HFFc6 (cell line): ENCODE measurements at regions not wholly inside any gene's neighbourhood (a gene's known extent, or its start where the extent isn't known, plus 50 kb on each side); places are given as distances from the start of the nearest gene placed in this dataset.

Experiments
- DNase-seq: peaks from one replicate; pipeline ENCODE4 v3.0.0-alpha.2; 2018
- H3K27ac Mint-ChIP-seq: 2 replicates; pipeline ENCODE4 v1.8.0; 2020; ENCODE audit warnings: mild to moderate bottlenecking, mixed read lengths
- H3K27me3 Mint-ChIP-seq: 2 replicates; pipeline ENCODE4 v1.8.0; 2021; ENCODE audit warnings: mild to moderate bottlenecking, moderate library complexity, mixed read lengths; ENCODE audit not compliant: insufficient read depth
- H3K36me3 Mint-ChIP-seq: 2 replicates; pipeline ENCODE4 v1.8.0; 2021; ENCODE audit warnings: low read depth, mixed read lengths
- H3K4me1 Mint-ChIP-seq: 2 replicates; pipeline ENCODE4 v1.8.0; 2020; ENCODE audit warnings: low read depth, mixed read lengths
- H3K4me3 Mint-ChIP-seq: 2 replicates; pipeline ENCODE4 v1.8.0; 2020; ENCODE audit warnings: mild to moderate bottlenecking, moderate library complexity, mixed read lengths
- H3K9me3 Mint-ChIP-seq: 2 replicates; pipeline ENCODE4 v1.8.0; 2020; ENCODE audit warnings: mild to moderate bottlenecking, mixed read lengths
- TF ChIP-seq, protein P1 (sequence below): fragments of 200-600 bp; sonication (generic); IDR thresholded peaks from 2 replicates; pipeline ENCODE4 v1.5.0; 2021; ENCODE audit warnings: antibody characterized with exemption, mild to moderate bottlenecking

DNA sequence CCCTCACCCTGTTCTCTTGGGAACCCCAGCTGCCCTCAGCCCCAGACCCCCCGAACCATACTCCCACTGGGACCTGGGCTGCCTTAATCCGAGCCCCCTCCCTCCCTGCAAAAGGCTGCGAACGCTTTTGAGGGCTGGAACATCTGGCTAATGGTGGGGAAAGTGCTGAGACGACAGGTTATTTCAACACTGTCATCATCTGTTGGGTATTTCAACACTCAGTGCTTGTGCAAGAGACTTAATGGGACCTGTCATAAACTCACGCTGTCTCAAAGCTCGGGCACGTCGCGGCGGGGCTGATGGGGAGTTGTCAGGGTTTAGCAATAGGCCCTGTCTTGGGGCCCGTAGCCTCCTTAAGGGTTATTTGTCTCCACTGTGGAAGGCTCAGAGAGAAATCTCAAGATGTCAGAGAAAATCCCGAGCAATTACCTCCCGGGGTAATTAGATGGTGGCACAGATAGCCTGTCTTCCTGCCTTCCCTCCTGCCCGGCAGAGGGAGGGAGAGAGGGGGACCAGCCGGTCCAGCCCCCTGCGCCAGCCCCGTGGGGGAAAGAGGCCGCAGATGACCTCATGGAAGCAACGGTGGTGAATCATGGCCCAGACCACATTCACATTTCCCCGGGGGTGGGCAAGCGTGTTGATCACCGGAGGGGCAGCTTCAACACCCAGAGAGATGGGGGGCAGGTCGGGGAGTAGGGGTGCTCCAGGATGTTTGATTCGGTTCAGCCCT is 88.7 kb upstream of the MYL10 start:
- TF ChIP-seq, protein P1, sequence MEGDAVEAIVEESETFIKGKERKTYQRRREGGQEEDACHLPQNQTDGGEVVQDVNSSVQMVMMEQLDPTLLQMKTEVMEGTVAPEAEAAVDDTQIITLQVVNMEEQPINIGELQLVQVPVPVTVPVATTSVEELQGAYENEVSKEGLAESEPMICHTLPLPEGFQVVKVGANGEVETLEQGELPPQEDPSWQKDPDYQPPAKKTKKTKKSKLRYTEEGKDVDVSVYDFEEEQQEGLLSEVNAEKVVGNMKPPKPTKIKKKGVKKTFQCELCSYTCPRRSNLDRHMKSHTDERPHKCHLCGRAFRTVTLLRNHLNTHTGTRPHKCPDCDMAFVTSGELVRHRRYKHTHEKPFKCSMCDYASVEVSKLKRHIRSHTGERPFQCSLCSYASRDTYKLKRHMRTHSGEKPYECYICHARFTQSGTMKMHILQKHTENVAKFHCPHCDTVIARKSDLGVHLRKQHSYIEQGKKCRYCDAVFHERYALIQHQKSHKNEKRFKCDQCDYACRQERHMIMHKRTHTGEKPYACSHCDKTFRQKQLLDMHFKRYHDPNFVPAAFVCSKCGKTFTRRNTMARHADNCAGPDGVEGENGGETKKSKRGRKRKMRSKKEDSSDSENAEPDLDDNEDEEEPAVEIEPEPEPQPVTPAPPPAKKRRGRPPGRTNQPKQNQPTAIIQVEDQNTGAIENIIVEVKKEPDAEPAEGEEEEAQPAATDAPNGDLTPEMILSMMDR, result peak; percentile 29; the same call in 1 of the 2 replicates
- Mint-ChIP-seq H3K9me3 (no peaks in the 10 kb centered on the region), H3K27ac (peak overlapping the region; percentile 59), H3K27me3 (peaks cover 22% of the 10 kb centered on the region), H3K4me1 (peaks cover 12% of the 10 kb centered on the region), H3K36me3 (peaks cover under 1% of the 10 kb centered on the region; the same call in 1 of the 2 replicates), H3K4me3 (peak overlapping the region; percentile 54)
- DNase-seq, result peak; percentile 77

DNA sequence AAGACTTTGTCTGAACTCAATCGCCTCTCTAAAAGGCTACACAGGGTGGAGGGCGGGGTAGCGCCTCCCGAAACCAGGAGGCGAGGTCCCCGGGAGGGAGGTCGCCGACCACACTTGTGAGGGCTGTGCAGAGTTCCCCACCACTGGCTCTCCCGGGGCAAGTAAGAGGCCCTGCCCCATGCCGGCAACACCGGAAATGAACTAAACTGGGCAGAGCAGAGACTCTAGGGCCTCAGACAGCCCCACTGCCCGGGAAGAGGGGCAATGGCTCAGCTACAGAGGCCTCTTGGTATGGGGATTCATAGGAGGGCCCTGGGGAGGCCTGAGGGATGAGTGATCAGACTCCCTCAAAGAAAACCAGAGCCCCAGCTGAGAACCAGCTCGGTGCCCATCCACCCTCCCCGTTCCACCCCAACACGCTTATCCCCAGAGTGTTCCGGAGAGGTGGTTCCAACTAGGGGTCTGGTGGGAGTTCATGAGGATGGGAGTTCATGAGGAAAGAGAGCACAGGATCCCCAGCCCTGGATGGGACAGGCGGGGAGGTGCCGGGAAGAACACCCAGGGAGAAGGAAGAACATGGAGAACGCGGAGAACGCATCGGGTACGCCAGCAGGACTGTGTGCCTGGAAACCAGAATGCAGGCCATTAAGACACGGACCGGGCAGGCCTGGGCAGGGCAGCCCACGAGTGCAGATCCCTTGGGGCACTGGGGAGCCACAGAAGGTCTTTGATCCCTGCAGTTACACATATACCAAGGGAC is 89.4 kb upstream of the MYL10 start:
- peaks cover 28% of the 10 kb centered on the region for H3K27me3 Mint-ChIP-seq
- no peaks in the 10 kb centered on the region; the same call in 1 of the 2 replicates for H3K9me3 Mint-ChIP-seq
- peaks cover 12% of the 10 kb centered on the region for H3K4me1 Mint-ChIP-seq
- peak overlapping the region; percentile 59 for H3K27ac Mint-ChIP-seq
- no peak for DNase-seq
- H3K36me3 Mint-ChIP-seq, result peaks cover 6% of the 10 kb centered on the region
- TF ChIP-seq, protein P1, result no peak
- peak overlapping the region; percentile 54; the same call in 1 of the 2 replicates for H3K4me3 Mint-ChIP-seq

DNA sequence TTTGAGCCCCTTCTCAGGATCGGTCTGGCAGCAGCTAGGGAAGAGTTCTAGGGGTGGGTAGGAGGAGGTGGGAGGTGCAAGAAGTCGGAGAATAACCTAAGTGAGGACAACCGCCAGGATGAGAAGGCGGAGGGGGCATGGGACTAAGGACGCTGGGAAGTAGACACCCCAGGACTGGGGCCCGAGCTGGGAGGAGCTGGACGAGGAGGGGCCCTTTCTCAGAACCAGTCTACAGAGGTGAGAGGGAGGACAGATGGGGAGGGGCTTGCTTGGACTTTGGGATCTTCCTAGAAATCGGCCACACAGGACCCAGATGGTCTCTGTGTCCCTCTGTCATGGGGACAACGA is 90.0 kb upstream of the MYL10 start:
- no peak overlapping the region for H3K4me3 Mint-ChIP-seq
- H3K4me1 Mint-ChIP-seq, result peaks cover 12% of the 10 kb centered on the region
- no peak for DNase-seq
- H3K9me3 Mint-ChIP-seq, result peaks cover 5% of the 10 kb centered on the region
- peaks cover 26% of the 10 kb centered on the region for H3K27me3 Mint-ChIP-seq
- no peak overlapping the region for H3K27ac Mint-ChIP-seq
- peaks cover 11% of the 10 kb centered on the region for H3K36me3 Mint-ChIP-seq
- TF ChIP-seq, protein P1, result no peak

DNA sequence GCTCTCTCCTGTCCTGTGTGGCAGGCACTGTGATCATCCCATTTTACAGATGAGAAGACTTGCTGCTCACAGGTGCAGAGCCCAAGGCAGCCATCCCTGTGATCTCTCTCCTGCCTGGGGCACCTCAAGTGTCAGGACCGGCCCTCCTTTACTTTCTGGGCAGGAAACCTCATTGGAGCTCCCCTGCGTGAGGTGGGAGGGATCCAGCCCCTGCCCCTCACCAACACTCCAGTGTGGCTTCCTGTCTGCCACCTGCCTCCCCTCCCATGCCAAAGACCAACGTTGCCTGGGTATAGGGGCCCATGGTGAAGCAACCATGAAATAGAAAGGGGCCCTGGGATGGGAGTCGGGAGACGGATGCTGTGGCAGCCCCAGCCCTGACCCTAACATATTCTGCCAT is 91.2 kb upstream of the MYL10 start:
- Mint-ChIP-seq H3K4me1 (peaks cover 12% of the 10 kb centered on the region), H3K9me3 (peaks cover 5% of the 10 kb centered on the region), H3K27me3 (peaks cover 24% of the 10 kb centered on the region), H3K36me3 (peaks cover 11% of the 10 kb centered on the region), H3K4me3 (no peak overlapping the region), H3K27ac (no peak overlapping the region)
- TF ChIP-seq, protein P1, result no peak
- DNase-seq, result no peak

DNA sequence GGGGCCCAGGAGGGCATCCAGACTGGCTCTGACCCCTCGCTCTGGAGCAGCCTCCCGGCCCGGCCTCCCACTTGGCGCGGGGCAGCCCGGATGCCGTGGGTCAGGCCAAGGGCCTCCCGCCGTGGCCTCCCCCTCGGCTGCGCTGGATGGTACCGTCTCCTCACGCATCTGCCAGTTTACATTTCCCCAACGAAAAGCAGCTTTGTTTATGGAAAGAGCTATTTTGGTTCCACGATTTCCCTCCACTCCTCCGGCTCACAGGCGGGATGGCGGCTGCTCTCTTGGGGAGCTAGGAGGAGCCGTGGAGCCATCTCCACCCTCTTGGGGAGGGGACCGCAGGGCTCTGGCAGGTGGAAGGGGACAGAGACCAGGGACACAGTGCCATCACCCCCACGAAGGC is 93.2 kb upstream of the MYL10 start:
- Mint-ChIP-seq H3K9me3 (peaks cover 5% of the 10 kb centered on the region), H3K4me1 (peaks cover 12% of the 10 kb centered on the region), H3K4me3 (no peak overlapping the region), H3K27me3 (peaks cover 32% of the 10 kb centered on the region), H3K36me3 (peaks cover 11% of the 10 kb centered on the region), H3K27ac (no peak overlapping the region)
- TF ChIP-seq, protein P1, result no peak
- DNase-seq, result no peak
